ENCODE measurements at regions not wholly inside any gene's neighbourhood (a gene's known extent, or its start where the extent isn't known, plus 50 kb on each side); places are given as distances from the start of the nearest gene placed in this dataset.

- FAIRE-seq: no peak
- no peak for DNase-seq (ENCODE audit: insufficient read length)
- no peak for TF ChIP-seq POLR2A (IDR thresholded peaks at IDR 0.05; ENCODE audit: low read depth, low read length)
- no peak for TF ChIP-seq POLR2AphosphoS5 (IDR thresholded peaks at IDR 0.05; ENCODE audit: low read depth, low read length)
- TF ChIP-seq TAF1 (IDR thresholded peaks at IDR 0.05; ENCODE audit: borderline replicate concordance, low read depth, low read length): no peak
Measured at GRCh38 chr10:2994221-2994961, 73.0 kb upstream of the PFKP start.

- TF ChIP-seq TAF1 (IDR thresholded peaks at IDR 0.05; ENCODE audit: borderline replicate concordance, low read depth, low read length): no peak
- no peak for TF ChIP-seq POLR2A (IDR thresholded peaks at IDR 0.05; ENCODE audit: low read depth, low read length)
- no peak for TF ChIP-seq POLR2AphosphoS5 (IDR thresholded peaks at IDR 0.05; ENCODE audit: low read depth, low read length)
- FAIRE-seq: no peak
- no peak for DNase-seq (ENCODE audit: insufficient read length)
Measured at GRCh38 chr10:2993636-2994035, 73.7 kb upstream of the PFKP start.

GRCh38 chr10:2992401-2993198 lies 74.7 kb upstream of the PFKP start:
- FAIRE-seq (no peak), DNase-seq (ENCODE audit: insufficient read length) (no peak)
- TF ChIP-seq TAF1 (IDR thresholded peaks at IDR 0.05; ENCODE audit: borderline replicate concordance, low read depth, low read length) (no peak), POLR2AphosphoS5 (IDR thresholded peaks at IDR 0.05; ENCODE audit: low read depth, low read length) (no peak), POLR2A (IDR thresholded peaks at IDR 0.05; ENCODE audit: low read depth, low read length) (no peak)

GRCh38 chr10:2990764-2991163 lies 76.6 kb upstream of the PFKP start:
- DNase-seq (ENCODE audit: insufficient read length) (no peak), FAIRE-seq (no peak)
- TF ChIP-seq POLR2AphosphoS5 (IDR thresholded peaks at IDR 0.05; ENCODE audit: low read depth, low read length) (no peak), POLR2A (IDR thresholded peaks at IDR 0.05; ENCODE audit: low read depth, low read length) (no peak), TAF1 (IDR thresholded peaks at IDR 0.05; ENCODE audit: borderline replicate concordance, low read depth, low read length) (no peak)

- TF ChIP-seq TAF1 (IDR thresholded peaks at IDR 0.05; ENCODE audit: borderline replicate concordance, low read depth, low read length) (no peak), POLR2A (IDR thresholded peaks at IDR 0.05; ENCODE audit: low read depth, low read length) (no peak), POLR2AphosphoS5 (IDR thresholded peaks at IDR 0.05; ENCODE audit: low read depth, low read length) (no peak)
- no peak for FAIRE-seq
Measured at GRCh38 chr10:2989292-2989947, 77.9 kb upstream of the PFKP start.

GRCh38 chr10:2987185-2987768 lies 80.1 kb upstream of the PFKP start:
- FAIRE-seq (no peak), DNase-seq (ENCODE audit: insufficient read length) (no peak)
- TF ChIP-seq POLR2AphosphoS5 (IDR thresholded peaks at IDR 0.05; ENCODE audit: low read depth, low read length): no peak
- no peak for TF ChIP-seq POLR2A (IDR thresholded peaks at IDR 0.05; ENCODE audit: low read depth, low read length)

More at GRCh38 chr10:2989292-2989947, 77.9 kb upstream of the PFKP start:
- no peak for DNase-seq (ENCODE audit: insufficient read length)

- no peak for DNase-seq (ENCODE audit: insufficient read length)
- TF ChIP-seq POLR2A (IDR thresholded peaks at IDR 0.05; ENCODE audit: low read depth, low read length) (no peak), POLR2AphosphoS5 (IDR thresholded peaks at IDR 0.05; ENCODE audit: low read depth, low read length) (no peak), TAF1 (IDR thresholded peaks at IDR 0.05; ENCODE audit: borderline replicate concordance, low read depth, low read length) (no peak)
- no peak for FAIRE-seq
Measured at GRCh38 chr10:2986391-2986801, 81.0 kb upstream of the PFKP start.

- DNase-seq (ENCODE audit: insufficient read length) (no peak), FAIRE-seq (no peak)
- no peak for TF ChIP-seq POLR2AphosphoS5 (IDR thresholded peaks at IDR 0.05; ENCODE audit: low read depth, low read length)
- TF ChIP-seq TAF1 (IDR thresholded peaks at IDR 0.05; ENCODE audit: borderline replicate concordance, low read depth, low read length): no peak
- TF ChIP-seq POLR2A (IDR thresholded peaks at IDR 0.05; ENCODE audit: low read depth, low read length): no peak
Measured at GRCh38 chr10:2985729-2986232, 81.6 kb upstream of the PFKP start.

- TF ChIP-seq POLR2A (IDR thresholded peaks at IDR 0.05; ENCODE audit: low read depth, low read length): no peak
- TF ChIP-seq POLR2AphosphoS5 (IDR thresholded peaks at IDR 0.05; ENCODE audit: low read depth, low read length): no peak
- no peak for TF ChIP-seq TAF1 (IDR thresholded peaks at IDR 0.05; ENCODE audit: borderline replicate concordance, low read depth, low read length)
- FAIRE-seq (no peak), DNase-seq (ENCODE audit: insufficient read length) (no peak)
Measured at GRCh38 chr10:2984682-2985081, 82.7 kb upstream of the PFKP start.

GRCh38 chr10:2982146-2982545 lies 85.2 kb upstream of the PFKP start:
- TF ChIP-seq TAF1 (IDR thresholded peaks at IDR 0.05; ENCODE audit: borderline replicate concordance, low read depth, low read length) (no peak), POLR2AphosphoS5 (IDR thresholded peaks at IDR 0.05; ENCODE audit: low read depth, low read length) (no peak), POLR2A (IDR thresholded peaks at IDR 0.05; ENCODE audit: low read depth, low read length) (no peak)
- FAIRE-seq (no peak), DNase-seq (ENCODE audit: insufficient read length) (no peak)

GRCh38 chr10:2981361-2981801 lies 86.0 kb upstream of the PFKP start:
- FAIRE-seq (no peak), DNase-seq (ENCODE audit: insufficient read length) (no peak)
- TF ChIP-seq POLR2A (IDR thresholded peaks at IDR 0.05; ENCODE audit: low read depth, low read length) (no peak), POLR2AphosphoS5 (IDR thresholded peaks at IDR 0.05; ENCODE audit: low read depth, low read length) (no peak), TAF1 (IDR thresholded peaks at IDR 0.05; ENCODE audit: borderline replicate concordance, low read depth, low read length) (no peak)

Measured in GM12892 (cell line).